GM19239 (cell line): ENCODE measurements at regions not wholly inside any gene's neighbourhood (a gene's known extent, or its start where the extent isn't known, plus 50 kb on each side); places are given as distances from the start of the nearest gene placed in this dataset.

Experiments used
- DNase-seq: peaks from one replicate; pipeline ENCODE4 v3.0.0; 2011; ENCODE audit warnings: low spot score; ENCODE audit not compliant: insufficient read length
- FAIRE-seq: peaks from 2 replicates; lab custom pipeline; 2011; peaks lifted over from hg19 to GRCh38; lab: Jason Lieb, UNC

GRCh38 chrX:139141370-139141769, 389.2 kb upstream of the F9 start:
- DNase-seq (no peak), FAIRE-seq (no peak)

DNA sequence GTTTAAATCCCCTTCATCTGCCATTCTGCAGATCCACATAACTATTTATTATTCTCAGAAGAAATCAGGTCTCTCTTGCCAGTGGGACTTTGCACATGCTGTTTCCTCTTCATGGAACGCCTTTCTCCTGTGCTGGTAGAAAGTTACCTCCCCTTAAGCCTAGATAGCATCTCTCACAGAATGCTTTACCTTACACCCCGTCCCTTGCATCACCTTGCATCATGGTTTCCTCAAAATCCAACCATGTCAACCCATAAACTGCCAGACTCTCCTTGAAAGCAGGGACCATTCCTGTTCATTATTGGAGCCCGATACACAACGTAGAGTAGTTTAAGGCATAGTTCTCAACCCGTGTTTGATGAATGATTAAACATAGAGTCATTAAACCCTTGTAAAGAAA, 396.2 kb upstream of the F9 start:
- DNase-seq (no peak), FAIRE-seq (no peak)

DNA sequence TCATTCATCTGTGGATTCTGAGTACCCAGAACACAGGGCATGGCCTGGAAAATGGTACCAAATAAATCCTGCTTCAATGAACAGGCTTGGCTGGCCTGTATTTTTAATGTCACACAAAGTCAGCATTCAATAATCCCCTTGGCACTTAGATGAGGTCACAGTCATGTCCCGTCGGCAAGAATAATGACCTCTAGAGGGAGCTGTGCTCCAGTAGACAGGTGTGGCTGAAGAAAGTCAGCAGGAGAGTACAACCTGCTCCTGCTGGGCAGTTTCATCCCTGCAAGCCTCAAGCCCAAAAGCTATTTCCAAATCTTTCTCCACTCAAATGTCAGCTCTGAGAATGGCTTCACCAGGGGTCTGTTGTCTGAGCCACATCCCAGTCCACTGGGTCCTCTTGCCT, 404.0 kb upstream of the F9 start:
- FAIRE-seq (no peak), DNase-seq (peak; percentile 1)

DNA sequence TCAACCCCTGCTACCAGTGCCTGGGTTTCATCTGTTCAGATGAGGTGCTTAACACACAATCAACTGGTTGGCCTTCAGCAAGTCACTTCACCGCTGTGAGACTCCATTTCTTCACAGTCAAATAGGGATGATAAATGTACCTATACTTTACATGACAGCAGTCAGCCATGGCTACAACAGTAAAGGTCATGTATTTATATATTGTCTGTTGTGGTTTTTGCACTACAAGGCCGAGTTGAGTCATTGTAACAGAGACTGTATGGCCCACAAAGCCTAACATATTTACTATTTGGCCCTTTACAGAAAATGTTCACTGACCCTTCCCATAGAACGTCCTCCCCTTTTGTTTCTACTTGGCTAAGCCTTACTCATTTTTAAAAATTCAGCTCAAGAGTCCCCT, 404.6 kb upstream of the F9 start:
- DNase-seq (no peak), FAIRE-seq (no peak)

DNA sequence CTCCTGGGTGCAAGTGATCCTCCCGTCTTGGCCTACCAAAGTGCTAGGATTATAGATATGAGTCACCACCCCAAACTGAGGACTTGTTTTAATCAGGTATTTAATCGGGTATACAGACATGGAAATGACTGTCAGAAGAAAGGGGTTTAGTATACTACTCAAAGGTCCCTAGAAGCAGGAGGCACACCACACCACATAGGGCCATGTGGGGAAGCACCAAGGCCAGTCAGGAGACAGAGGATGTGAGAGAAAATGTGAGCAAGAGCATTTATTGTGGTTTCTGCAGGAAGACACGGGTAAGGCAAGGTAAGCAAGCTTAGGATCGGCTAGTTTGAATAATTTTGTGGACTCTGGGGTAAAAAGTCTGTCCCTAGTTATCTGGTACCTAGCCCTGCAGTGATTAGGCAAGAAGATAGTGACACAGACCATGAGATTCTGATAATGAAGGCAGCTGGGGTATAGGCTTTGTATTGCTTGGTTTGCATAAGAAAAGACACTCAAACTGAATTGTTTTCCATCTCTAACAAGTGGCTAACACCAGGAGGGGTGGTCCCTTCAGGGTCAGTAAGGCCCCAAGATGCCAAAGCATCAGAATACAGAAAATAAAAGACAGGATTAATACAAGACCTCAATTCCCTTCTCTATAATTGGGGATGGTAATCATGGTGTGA, 408.8 kb upstream of the F9 start:
- no peak for FAIRE-seq

DNA sequence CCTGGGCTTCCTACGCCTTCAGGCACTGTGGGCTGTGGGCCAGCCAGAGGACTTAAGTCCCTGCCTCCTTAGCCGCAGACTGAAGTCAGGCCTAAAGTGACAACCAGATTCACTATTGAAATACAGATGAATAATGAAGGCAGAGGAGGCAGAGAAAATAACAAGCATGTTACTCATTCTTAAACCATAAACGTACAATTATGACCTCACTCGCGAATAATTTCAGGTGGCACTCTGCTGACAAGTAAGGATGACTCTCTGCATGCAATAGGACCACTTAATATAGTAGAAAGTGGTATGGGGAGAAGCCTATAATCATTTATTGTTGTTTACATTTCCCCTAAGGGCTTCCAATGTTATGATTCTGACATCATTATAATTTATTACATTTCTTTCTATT, 409.2 kb upstream of the FGF13 start:
- DNase-seq = no peak
- peak; percentile 18 for FAIRE-seq

More for the DNA sequence above, 408.8 kb upstream of the F9 start:
- no peak for DNase-seq

GRCh38 chrX:139113708-139114107, 402.2 kb upstream of the FGF13 start:
- FAIRE-seq = no peak
- DNase-seq = no peak

GRCh38 chrX:139112432-139112831, 400.9 kb upstream of the FGF13 start:
- no peak for FAIRE-seq
- DNase-seq = no peak

DNA sequence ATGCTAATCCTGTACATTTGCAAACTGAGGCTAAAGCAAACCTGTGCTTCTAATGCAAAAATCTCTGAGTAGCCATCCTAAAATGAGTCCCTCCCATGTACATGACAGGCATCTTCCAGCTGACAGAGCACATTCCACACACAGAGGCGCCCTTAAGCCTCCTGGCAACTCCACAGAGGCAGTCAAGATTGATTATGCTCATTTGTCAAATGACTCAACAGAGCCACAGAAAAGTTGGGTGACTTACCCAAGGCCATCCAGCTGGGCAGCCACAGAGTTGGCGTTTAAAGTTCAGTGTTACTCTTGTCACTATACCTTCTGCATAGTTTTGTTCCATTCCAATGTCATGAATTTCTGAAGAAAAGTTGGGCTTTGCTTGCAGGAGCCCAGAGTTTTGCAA, 394.6 kb upstream of the FGF13 start:
- DNase-seq (no peak), FAIRE-seq (no peak)

DNA sequence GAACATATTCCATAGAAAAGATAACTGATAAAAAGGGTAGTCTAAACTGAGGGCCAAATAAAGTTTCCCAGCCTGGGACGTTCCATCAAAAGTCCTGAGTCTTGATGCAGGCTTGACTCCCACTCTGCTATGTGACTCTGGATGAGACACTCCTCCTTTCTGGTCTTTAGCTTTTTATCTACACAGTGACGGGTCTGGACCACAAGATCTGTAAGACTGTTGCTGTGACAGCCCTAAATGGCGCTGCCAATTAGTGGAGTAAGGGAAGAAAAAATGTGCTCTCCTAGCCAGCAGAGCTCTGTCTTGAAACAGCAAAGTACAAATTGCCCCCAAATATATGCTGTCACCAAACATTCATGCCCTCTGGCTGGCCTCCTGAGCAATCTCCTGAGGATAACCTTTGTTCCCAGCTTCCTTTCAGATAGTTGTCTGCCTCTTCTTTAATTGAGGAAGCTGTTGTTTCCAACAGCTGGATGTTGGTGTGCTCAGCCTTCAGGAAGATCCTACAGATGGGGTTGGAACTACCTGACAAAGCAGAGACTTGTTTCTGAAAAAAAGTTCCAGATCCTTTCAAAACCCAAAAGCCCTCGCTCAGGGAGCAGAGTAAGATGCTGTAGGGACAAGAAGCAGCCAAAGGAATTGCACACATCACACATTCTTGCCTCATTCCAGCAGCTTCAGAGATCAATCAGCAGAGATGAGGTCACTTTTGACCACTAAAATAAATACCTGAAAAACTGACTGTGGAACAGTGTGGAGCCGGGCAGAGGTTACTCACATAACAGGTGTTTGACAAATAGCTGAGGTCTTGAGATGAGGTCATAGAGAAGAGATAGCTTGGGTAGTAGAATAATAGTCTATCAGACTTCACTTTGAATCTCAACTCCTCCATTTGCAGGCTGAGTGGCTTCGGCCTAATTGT, 383.4 kb upstream of the FGF13 start:
- no peak for FAIRE-seq
- no peak for DNase-seq

GRCh38 chrX:139093201-139093600, 381.7 kb upstream of the FGF13 start:
- FAIRE-seq = no peak
- no peak for DNase-seq

DNA sequence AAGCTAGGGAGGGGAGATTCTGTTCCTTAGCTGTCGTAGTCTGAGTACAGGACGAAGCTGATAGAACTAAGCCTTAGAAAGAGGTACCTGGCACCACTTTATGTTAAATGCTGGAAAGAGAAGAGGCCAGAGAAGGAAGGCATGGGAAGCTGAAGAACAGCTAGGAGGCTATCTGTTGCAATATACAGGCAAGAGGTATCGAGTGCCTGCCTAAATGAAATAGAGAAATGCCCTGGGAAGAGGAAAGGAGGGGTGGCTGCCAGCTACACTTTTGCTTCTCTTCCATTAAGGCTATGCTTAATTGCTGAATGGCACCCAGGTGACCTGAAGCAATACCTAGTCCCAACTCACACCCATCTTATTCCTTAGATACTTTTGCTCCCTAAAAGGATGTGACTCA, 380.4 kb upstream of the FGF13 start:
- DNase-seq (no peak), FAIRE-seq (no peak)

DNA sequence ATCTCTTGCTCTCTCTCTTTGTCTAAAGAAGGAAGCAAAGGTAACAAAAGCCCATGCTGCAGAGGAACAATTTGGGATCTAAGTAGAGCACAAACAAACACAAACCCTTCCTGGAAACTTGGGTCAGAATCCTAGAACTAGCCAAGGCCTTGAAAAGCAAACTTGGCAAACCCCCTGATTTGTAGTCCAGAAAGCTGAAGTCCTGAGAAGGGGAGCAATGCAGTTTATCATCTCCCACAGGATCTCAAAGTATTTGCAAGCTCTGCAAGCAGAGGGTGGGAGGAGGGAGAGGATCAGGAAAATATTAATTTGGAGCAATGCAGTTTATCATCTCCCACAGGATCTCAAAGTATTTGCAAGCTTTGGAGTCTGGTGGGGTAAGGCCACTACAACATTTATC, 379.5 kb upstream of the FGF13 start:
- DNase-seq = no peak
- no peak for FAIRE-seq

DNA sequence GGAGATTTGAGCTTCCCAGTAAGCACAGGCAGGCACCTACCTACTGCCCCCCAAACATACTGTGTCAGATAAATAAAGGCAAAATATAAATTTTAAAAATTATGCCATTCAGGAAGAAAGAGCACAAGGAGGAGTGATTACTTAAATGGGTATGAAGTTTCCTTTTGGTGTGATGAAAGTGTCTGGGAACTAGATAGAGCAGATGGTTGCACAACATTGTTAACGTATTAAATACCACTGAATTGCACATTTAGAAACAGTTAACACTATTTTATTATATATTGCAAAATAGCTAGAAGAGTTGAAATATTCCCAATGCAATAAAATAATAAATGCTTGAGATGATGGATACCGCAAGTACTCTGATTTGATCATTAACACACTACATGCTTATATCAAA, 374.7 kb upstream of the FGF13 start:
- no peak for DNase-seq
- FAIRE-seq = peak; percentile 72

DNA sequence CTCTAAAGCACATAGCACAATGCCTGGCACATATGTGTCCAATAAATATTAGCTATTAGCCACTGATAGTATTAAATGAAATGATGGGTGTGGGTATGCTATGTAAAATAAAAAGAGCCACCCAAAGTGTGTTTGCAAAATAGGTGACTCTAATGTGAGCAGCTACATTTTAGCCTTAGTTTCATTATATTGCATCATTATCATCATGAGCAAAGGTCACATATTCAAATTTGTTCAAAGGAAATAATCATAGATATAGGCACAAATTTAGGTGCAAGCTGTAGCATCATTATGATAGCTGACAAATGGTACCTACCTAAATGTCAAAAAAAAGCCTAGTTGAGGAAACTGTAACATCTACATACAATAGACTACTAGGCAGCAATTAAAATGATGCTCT, 373.9 kb upstream of the FGF13 start:
- FAIRE-seq (no peak), DNase-seq (no peak)

DNA sequence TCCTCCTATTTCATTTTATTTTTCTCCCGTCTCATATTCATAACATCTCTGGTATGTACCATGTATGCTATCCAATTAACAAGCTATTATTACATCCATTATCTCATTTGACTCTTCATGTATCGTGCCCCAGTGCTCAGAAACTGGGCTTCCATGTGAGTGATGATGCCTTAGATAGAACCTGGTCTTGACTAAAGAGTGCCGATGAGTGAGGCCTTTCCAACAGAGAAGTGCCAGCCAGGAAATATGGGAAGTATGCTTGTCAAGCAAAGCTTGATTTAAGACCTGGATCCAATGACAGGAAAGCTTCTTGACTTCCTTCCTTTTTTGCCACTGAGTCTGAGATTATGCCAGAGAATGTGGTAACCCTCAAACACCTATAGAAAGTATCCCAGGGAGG, 371.7 kb upstream of the FGF13 start:
- FAIRE-seq = no peak
- no peak for DNase-seq

- no peak for FAIRE-seq
Measured at GRCh38 chrX:139081965-139082364, 370.4 kb upstream of the FGF13 start.

GRCh38 chrX:139079789-139080188, 368.3 kb upstream of the FGF13 start:
- no peak for FAIRE-seq
- no peak for DNase-seq

More at GRCh38 chrX:139081965-139082364, 370.4 kb upstream of the FGF13 start:
- DNase-seq = no peak

DNA sequence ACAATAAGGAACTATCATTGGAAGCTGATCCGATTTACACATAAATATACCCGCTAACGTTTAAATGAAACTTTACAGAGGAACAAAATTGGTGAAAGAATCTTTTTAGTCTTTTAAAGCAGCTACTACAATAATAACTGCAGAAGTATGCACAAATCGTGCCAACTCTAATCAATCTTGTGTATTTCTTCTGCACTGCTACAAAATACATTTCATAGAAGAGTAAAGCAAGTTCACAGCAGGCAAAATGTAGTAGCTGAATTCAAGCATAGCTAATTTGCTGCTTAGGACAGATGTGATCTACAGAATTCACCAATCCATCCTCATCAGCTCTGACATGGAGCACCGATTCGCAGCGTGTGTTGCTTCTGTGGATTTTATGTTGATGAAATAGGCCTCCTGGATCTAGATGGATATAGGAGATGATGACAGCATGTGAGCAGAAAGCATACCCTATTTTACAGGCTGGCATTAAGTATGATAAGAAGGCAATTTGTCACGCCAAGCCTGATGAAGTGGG, 367.3 kb upstream of the FGF13 start:
- DNase-seq (no peak), FAIRE-seq (no peak)

GRCh38 chrX:139078342-139078741, 366.8 kb upstream of the FGF13 start:
- FAIRE-seq (no peak), DNase-seq (no peak)
